ENCODE measurements at regions not wholly inside any gene's neighbourhood (a gene's known extent, or its start where the extent isn't known, plus 50 kb on each side); places are given as distances from the start of the nearest gene placed in this dataset.
"Not testable (repeated sequence)": the region's sequence is repeated elsewhere in the genome, so short reads cannot be mapped to it uniquely, and the experiment has no call there.

DNA sequence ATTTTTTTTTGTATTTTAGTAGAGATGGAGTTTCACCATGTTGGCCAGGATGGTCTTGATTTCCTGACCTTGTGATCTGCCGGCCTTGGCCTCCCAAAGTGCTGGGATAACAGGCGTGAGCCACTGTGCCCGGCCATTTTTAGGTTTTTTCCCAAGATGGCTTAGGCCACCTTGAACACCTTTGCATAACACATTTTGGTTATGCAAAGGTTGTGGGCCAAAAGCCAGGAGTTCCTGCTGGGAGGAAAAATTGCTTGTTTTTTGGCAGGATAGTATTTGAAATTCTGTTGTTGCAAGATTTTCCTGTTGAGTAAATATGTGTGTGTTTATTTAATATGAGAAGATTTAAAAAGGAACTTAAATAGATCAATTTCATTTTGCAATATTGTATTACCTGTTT lies 65.3 kb upstream of the KCNJ18 start:
- TF ChIP-seq POLR2AphosphoS5 (IDR thresholded peaks at IDR 0.05; ENCODE audit: low read depth, low read length); POLR2A (IDR thresholded peaks at IDR 0.05; ENCODE audit: control extremely low read depth in 1 of 2, low read depth in 2 of 2, low read length in 2 of 2); ASH2L (IDR thresholded peaks at IDR 0.05; ENCODE audit: low read length); EP300 (IDR thresholded peaks at IDR 0.05; ENCODE audit: borderline replicate concordance in 1 of 2, low read depth in 2 of 2, low read length in 2 of 2); RFX5 (IDR thresholded peaks at IDR 0.05; ENCODE audit: borderline replicate concordance, low read depth, low read length); RAD21 (IDR thresholded peaks at IDR 0.05 in 1 of 2, conservative IDR thresholded peaks at IDR 0.05 in 1 of 2; ENCODE audit: low read depth in 2 of 2, low read length in 2 of 2); CEBPB (IDR thresholded peaks at IDR 0.05; ENCODE audit: low read depth, low read length): not testable (repeated sequence)
